Cerebellar cortex (tissue), 1 donor: ENCODE measurements at regions not wholly inside any gene's neighbourhood (a gene's known extent, or its start where the extent isn't known, plus 50 kb on each side); places are given as distances from the start of the nearest gene placed in this dataset.
"Not testable (repeated sequence)": the region's sequence is repeated elsewhere in the genome, so short reads cannot be mapped to it uniquely, and the experiment has no call there.

Experiments used
- DNase-seq: peaks from one replicate; pipeline ENCODE4 v3.0.0-alpha.2; 2015; ENCODE audit warnings: low spot score

DNA sequence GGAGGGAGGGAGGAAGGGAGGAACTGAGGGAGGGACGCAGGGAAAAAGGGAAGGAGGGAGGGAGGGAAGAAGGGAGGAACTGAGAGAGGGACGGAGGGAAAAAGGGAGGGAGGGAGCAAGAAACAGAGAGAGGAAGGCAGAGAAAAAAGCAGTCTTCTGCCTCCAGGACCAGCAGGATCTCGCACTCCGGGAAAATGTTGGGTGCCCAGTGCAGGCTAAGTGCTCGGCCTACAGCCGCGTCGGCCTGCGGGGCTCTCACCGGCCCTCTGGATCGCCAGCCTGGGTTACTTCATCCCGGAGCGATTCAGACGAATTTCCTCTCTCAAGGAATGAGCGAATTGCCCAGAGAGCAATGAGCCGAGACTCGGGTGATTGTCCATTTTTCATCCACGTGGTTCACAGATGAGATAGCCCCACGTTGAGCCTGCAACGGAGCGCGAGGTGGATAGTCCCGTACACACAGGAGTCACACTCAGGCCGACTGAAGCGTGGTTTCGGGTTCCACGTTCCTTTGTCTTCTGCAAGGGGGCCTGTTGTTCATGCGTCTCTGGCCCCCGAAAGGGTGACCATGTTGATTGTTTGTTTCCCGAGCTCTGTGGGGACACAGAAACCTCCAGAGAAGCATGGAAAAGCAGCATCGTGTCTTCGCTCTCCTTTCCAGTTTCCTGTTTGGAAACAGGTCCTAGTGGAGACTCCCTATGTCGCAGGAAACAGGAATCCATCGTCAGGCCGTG lies 1937.1 kb upstream of the DEFB115 start:
- not testable (repeated sequence) for DNase-seq

DNA sequence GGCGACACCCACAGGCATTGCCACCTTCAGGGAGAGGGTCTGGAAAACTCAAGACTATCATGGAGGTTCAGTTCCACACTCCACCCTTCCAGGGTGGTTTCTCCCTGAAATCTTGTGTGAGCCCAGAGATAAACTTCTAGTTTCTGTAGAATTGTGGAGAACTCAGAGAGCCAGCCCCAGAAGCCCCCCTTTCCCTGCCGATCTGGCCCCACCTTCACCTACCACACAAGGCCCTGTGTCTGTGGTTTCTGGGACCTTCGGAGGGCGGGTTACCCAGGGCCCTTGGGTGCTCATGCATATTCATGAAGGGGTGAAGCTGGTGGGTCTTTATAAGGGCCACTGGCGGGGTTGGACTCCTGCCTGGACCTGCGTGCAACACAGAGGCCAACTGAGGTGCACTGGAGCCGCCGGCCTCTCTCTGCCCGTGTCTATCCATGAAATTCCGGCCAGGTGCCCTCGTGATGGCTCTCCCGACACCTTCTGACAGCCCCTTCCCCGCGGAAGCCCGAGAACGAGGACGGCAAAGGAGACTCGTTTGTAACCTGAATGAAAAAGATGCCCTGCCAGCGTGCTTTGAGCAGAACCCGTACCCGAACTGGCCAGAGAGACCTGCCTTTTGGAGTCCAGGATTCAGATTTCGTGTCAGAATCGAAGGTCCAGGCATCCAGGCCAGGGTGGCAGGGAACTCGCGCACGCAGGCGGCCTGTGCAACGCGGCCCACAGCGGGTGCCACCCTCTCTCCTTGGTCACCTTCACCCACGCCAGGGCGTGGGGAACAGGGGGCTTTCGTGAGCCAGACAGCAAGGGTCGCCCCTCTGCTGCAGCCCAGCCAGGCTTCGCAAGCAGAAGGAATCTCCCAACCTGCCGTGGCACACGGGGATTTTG lies 1933.6 kb upstream of the DEFB115 start:
- DNase-seq: not testable (repeated sequence)

DNA sequence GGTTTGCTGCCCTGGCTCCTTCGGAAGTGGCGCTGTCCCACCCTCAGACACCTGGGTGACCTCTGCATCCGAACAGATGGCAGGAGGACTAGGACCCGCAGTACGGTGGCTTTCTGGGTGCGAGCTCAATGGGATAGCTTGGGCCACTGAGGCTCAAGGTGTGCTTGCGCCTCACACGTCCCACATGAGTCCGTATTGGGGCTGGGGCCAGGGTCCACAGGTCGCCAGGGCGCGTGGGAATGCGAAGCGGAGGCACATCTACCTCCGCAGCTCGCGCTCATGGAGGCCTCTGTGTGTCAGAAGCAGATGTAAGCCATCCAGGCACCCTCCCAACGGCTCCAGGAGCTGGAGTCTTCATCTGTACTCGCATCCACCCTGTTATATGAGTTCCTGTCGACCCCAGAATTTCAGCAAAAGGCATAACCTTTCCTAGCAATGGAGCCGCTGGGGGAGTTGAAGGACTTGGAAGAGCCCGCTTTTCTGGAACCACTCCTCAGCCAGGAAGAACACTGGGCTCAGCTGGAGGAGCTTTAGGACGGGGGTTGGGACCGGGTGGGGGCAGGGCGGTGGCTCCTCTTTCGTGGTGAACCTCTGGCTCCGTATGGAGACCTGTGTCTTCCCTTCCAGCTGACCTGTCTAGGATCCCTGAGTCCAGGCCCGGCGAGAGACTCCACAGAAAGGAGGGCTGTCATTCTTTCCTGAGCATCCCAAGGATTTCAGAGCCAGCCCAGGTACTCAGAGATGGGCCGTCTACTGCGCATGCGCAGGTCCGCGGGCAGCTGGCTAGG lies 1932.8 kb upstream of the DEFB115 start:
- DNase-seq: not testable (repeated sequence)

DNA sequence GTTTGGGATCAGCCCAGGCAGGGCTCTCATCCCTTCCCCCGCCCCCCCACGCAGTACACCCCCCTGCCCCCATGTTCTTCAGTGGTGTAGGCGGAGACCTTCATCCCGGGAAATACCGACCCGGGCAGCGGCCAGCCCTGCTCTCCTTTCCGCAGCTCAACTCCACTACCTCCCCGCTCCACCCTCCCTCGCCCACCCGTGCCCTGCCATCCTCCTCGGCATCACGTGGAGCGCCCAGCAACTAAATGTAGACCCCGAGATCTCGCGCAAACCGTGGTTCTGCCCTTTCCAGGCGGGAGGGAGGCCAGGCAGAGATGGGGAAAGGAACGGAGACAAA lies 1932.2 kb upstream of the DEFB115 start:
- DNase-seq: no peak

DNA sequence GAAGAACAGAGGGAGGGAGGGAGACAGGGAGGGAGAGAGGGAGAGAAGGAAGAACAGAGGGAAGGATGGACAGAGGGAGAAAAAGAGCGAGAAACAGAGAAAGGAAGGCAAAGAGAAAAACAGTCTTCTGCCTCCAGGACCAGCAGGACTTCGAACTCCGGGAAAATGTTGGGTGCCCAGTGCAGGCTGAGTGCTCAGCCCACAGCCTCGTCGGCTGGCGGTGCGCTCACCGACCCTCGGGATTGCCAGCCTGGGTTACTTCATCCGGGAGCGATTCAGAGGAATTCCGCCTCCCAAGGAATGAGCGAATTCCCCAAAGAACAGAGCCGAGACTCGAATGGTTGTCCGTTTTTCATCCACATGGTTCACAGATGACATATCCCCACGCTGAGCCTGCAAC lies 1931.7 kb upstream of the DEFB115 start:
- not testable (repeated sequence) for DNase-seq

DNA sequence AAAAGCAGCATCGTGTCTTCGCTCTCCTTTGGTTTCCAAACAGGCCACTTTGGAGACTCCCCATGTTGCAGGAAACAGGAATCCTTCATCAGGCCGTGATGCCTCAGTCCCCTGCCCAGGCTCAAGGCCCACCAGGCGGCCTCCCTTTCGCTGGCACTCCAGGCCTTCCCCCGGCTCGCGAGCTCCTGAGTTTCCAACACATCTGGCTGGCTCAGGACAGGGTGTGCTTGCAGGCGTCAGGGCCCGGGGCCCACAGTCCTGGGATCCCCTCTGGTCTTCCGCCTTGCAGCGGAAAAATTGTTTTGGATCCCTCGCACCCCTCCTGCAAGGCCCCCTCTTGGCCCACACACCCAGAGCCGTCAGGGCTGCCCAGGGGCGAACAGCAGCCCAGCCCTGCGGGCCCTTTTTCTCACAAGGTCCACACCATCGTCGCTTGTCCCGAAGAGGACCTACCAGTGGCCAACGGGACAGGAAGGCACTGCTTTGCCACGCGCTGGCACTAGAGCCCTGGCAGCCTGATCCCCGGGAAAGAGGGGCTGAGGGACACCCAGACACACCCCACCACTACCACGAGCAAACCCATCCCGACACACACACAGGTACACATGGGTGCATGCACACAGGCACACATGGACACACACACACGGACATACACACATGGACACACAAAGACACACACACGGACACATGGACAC lies 1930.9 kb upstream of the DEFB115 start:
- no peak for DNase-seq

DNA sequence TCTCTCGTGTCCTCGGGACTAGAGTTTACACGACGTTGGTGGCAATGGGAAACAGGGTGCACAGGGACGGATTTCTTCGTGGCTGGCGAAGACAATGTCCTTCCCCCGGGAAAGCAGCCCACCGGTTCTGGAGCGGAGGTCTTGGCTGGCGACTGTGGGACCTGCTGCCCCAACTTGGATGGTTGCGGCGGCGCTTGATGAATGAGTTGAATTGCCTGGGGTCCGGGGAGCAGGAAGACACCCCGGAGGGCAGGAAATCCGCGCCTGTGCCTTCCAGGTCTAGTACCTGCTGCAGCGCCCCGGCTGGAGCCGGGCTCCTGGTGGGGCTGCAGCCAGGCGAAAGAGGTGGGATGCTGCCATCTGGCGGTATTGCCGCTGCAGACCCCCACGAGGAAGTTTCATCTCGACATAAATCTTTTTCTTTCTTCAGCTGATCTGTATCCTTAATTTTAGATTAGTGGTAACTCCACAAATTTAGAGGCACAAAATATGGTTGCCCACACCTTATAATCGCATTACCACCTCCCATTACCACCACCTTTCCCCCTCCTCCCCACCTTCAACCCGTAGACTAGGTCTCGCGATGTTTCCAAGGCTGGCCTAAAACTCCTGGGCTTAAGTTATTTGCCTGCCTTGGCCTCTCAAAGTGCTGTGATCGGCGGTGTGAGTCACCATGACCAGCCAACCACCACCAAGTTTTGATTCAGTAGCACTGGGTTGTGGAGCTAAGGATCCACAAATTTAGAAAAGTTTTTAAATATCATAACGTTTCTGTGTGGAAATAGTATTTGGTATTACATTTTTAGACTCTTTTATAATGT lies 1929.7 kb upstream of the DEFB115 start:
- DNase-seq: not testable (repeated sequence)

DNA sequence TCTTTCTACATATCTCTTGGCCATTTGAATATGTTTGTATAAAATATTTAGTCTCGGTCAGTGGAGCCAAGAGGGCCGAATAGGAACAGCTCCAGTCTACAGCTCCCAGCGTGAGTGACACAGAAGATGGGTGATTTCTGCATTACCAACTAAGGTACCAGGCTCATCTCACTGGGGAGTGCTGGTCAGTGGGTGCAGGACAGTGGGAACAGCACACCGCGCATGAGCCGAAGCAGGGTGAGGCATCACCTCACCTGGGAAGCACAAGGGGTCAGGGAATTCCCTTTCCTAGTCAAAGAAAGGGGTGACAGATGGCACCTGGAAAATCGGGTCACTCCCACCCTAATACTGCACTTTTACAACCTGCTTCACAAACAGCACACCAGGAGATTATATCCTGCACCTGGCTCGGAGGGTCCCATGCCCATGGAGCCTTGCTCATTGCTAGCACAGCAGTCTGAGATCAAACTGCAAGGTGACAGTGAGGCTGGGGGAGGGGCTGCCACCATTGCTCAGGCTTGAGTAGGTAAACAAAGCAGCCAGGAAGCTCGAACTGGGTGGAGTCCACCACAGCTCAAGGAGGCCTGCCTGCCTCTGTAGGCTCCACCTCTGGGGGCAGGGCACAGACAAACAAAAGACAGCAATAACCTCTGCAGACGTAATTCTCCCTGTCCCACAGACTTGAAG lies 1926.9 kb upstream of the DEFB115 start:
- not testable (repeated sequence) for DNase-seq

DNA sequence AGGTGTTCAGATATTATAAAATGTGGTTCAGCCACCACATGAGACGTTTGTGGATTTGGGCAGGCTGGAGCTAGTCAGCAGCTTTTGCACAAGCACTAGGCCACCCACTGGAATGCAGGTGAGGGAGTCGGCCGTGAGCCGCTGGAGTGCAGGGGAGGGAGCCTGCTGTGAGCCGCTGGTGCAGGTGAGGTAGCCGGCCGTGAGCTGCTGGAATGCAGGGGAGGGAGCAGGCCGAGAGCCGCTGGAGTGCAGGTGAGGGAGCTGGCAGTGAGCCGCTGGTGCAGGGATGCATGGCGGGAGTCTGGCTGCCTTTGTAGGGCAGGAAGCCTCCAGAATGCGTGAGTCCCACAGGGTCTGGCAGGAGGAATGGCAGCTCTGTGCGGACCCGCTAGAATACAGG lies 1907.6 kb upstream of the DEFB115 start:
- DNase-seq: no peak

DNA sequence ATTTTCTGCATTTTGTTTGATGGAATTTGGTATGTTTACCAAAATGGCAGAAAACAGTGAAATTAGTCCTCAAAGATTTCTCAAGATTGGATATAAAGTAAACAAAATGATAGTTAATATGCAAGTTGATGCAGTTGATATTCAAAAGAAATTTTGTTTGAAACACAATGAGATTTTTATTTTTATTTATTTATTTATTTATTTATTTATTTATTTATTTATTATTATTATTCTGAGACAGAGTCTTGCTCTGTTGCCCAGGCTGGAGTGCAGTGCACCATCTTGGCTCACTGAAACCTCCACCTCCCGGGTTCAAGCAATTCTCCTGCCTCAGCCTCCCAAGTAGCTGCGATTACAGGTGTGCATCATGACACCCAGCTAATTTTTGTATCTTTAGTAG lies 1881.5 kb upstream of the DEFB115 start:
- DNase-seq: not testable (repeated sequence)

DNA sequence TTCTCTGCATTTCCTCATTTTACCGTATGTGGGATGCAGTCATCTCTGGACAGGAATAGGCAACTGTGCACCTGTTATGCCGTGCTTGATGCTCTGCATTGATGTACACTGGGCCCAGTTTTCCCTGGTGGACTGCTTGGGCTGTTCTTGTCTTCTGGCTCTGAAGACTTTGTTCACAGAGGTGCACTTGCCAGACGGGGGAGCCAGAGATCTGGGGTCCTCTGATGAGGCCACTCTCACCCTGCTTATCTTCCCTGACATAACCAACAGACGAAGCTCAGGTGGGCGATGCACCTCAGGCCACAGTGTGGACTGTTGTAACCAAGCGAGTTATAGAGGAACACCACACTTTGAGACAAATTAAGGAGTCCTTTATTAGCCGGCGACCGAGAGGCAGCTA lies 1864.6 kb upstream of the DEFB115 start:
- not testable (repeated sequence) for DNase-seq

DNA sequence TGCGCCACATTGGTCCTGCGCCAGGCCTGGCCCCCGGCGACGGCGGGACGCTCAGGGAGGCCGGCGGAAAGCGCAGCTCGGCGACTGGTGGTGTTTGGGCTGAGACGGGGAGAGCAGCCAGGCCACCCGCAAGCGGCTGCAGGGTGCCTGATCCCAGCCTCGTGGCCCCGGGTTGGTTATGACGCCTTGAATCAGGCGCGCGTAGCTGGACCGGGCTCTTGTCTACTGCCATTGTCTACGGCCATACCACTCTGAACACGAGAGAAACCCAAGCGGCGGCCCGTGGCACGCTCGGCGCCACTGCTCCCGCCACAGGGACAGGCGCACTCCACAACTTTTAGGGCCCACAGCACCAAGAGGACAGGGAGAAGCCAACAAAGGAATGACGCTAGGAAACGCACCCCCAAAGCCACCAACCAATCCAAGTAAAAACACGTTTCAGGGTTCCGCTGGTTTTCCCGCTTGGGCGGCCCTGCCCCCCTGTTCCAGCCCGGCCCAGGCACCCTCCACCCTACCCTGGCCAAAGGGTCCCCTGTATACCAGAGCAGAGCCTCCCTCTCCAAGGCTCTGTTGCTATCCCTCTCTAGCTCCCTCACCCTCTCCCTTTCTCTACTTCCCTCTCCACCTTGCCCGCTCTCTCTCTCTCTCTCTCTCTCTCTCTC lies 1849.3 kb upstream of the DEFB115 start:
- DNase-seq: no peak

DNA sequence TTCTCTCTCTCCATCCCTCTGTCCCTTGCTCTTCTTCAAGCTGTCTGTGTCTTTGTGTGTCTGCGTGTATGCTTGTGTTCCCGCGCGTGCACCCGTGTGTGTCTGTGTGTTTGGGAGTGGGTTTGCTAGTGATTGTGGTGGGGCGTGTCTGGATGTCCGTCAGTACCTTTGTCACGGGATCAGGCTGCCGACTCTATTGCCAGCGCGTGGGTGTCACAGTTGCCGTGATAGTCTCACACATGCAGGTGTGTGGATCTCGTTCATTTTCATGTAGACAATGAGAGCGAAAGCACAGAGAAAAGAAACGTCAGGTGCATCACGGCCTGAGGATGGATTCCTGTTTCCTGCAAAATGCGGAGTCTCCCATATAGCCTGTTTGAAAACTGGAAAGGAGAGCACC lies 1848.8 kb upstream of the DEFB115 start:
- DNase-seq: not testable (repeated sequence)

DNA sequence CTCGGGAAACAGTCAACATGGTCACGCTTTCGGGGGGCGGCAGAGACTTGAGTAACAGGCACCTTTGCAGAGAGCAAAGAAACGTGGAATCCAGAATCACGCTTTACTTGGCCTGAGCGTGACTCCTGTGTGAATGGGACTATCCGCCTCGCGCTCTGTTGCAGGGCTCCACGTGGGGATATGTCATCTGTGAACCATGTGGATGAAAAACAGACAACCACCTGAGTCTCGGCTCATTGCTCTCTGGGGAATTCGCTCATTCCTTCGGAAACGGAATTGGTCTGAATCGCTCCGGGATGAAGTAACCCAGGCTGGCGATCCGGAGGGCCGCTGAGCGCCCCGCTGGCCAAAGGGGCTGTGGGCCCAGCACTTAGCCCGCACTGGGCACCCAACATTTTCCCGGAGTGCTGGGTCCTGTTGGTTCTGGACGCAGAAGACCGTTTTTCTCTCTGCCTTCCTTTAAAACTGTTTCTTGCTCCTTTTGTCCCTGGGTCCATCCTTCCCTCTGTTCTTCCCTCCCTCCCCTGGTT lies 1848.2 kb upstream of the DEFB115 start:
- DNase-seq: not testable (repeated sequence)

DNA sequence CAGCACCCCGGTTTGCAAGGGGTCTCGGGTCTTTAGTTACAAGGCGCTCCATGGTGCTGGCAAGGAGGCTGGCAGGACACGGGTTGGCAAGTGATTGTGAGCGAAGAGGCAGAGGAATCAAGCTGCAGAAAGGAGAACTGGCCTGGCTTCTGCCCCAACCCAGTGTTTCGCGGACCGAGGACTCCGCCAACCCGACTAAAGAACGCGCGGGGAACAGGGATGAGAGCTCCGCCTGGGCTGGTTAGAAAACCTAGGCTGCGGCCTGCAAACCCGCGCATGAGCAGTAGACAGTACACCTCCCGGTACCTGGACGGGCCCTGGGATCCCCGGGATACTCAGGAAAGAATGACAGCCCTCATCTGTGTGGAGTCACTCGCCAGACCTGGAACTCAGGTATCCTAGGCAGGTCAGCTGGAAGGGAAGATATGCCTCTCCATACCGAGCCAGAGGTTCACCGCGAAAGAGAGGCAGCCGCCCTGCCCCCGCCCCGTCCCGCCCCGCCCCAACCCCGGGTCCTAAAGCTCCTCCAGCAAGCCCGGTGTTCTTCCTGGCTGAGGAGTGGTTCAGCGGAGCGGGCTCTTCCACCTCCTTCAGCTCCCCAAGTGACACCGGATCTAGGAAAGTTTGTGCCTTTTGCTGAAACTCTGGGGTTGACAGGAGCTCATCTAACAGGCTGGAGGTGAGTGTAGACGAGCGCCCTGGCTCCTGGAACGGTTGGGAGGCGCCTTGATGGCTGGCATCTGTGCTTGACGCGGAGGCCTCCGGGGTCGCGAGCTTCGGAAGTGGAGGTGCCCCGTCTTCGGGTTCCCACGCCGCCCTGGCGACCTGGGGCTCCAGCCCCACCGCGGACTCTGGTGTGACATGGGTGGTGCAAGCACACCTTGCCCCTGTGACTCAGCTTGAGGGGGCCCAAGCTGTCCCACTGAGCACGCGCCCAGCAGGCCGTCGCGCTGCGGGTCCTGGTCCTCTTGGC lies 1847.3 kb upstream of the DEFB115 start:
- no peak for DNase-seq

DNA sequence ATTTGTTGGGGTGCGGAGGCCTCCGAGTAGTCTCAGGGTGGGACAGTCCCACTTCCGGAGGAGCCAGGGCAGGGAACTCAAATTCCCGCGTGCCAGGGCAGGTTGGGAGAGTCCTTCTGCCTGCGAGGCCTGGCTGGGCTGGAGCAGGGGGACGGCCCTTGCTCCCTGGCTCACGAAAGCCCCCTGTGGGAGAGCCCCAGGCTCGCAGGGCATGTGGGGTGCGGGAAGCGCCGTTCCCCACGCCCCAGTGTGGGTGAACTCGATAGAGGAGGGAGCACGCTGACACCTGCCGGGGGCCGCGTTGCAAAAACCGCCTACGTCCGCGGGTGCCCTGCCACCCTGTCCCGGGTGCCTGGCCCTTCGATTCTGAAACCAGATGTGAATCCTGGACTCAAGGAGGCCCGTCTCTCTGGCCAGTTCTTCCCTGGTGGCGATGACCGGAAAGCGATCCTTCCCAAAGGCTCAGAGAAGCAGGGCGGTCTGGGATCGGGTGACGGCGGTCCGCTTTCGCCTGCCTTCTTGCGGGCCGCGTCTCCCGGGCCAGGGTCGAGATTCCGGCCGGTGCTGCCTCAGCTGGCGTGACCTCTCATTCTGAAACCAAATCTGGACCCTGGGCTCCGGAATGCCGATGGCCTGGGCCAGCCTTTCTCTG lies 1846.5 kb upstream of the DEFB115 start:
- no peak for DNase-seq

DNA sequence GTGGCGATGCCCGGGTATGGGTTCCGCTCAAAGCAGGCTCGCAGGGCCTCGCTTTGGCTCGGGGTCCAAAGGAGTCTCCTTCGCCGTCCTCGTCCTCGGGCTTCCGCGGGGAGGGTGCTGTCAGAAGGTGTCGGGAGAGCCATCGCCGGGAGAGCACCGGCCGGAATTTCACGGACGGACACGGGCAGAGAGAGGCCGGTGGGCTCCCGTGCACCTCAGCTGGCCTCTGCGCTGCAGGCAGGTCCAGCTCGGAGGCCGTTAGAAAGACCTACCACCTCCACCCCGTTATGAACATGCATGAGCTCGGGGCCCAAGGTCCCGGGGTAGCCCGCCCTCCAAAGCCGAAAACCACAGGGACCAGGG lies 1846.0 kb upstream of the DEFB115 start:
- not testable (repeated sequence) for DNase-seq

DNA sequence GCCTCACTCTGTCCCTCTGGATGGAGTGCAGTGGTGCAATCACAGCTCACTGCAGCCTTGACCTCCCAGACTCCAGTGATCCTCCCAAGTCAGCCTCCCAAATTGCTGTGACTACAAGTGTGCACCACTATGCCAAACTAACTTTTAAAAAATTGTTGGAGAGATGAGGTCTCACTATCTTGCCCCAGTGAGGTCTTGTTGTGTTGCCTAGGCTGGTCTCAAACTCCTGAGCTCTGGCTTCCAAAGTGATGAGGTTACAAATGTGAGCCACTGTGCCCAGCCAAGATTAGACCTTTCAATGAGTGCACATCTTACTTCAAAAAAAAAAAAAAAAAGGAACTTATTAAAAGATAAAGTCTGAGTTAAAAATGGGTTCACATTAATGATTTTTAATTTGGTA lies 1838.1 kb upstream of the DEFB115 start:
- no peak for DNase-seq
